ENCODE measurements at regions not wholly inside any gene's neighbourhood (a gene's known extent, or its start where the extent isn't known, plus 50 kb on each side); places are given as distances from the start of the nearest gene placed in this dataset.

DNA sequence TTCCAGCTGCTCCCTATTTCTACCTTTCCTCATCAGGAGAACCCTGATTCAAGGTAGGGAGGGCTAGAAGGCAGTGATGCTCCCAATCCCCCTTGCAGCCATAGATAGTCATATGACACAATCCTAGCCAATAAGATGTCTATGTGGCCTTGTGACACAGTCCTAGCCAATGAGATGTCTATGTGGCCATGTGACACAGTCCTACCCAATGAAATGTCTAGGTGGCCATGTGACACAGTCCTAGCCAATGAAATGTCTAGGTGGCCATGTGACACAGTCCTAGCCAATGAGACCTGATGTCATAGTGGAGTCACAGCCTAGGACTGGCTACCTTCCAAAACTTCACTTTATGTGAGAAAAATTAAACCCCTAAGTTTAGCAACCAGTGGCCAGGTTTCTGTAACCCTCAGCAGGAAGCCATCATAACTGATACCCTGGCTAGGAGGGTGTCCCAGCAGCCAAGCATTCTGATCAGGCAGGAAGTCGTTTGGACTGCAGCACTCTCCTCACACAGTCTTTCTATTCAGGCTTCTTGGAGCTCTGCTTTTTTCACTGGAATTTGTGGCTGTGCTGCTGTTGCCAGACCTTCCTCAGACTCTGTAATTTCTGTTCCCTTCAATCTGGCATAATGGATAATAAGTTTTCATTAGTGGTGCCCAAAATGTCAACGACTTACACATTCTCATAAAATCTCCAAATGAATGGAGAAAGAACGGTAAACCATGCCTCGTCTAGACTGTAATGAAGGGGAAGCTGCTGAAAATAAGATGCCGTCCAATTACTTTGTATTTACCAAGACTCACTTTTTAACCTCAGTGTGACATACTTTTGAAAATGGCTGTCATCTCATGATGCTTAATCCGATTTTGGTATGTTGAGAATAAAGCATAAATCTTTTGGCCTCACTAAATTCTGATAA is 165.0 kb upstream of the NCKAP5 start:
- no peaks in the 10 kb centered on the region for H3K27me3 ChIP-seq
- H3K9me3 ChIP-seq, result no peaks in the 10 kb centered on the region
- H3K36me3 ChIP-seq, result no peaks in the 10 kb centered on the region
- H3K4me1 ChIP-seq, result no peaks in the 10 kb centered on the region
- DNase-seq, result no peak
- no peak for TF ChIP-seq EP300 (IDR thresholded peaks at IDR 0.05; ENCODE audit: low read depth)
- no peak for TF ChIP-seq POLR2AphosphoS5 (IDR thresholded peaks at IDR 0.05)
- TF ChIP-seq, protein P1, sequence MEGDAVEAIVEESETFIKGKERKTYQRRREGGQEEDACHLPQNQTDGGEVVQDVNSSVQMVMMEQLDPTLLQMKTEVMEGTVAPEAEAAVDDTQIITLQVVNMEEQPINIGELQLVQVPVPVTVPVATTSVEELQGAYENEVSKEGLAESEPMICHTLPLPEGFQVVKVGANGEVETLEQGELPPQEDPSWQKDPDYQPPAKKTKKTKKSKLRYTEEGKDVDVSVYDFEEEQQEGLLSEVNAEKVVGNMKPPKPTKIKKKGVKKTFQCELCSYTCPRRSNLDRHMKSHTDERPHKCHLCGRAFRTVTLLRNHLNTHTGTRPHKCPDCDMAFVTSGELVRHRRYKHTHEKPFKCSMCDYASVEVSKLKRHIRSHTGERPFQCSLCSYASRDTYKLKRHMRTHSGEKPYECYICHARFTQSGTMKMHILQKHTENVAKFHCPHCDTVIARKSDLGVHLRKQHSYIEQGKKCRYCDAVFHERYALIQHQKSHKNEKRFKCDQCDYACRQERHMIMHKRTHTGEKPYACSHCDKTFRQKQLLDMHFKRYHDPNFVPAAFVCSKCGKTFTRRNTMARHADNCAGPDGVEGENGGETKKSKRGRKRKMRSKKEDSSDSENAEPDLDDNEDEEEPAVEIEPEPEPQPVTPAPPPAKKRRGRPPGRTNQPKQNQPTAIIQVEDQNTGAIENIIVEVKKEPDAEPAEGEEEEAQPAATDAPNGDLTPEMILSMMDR (IDR thresholded peaks at IDR 0.05), result no peak
- intact Hi-C loops (cut with DNase I; ENCODE audit: low total_unique reads), result no loop called here
- H3K27ac ChIP-seq, result no peak overlapping the region
- in situ Hi-C loops (cut with MboI; ENCODE audit: low pct_ligation_motif_present in 1 of 4, low pct_unique_long_range_greater_than_20kb in 1 of 4, low sequenced_read_pairs in 3 of 4), result no loop called here
- no peak overlapping the region for H3K4me3 ChIP-seq
- 74 to 84% methylated on average over 3 to 6 of the region's 6 CpGs for WGBS, 2 donors (ENCODE audit: low coverage in 1 of 2)

DNA sequence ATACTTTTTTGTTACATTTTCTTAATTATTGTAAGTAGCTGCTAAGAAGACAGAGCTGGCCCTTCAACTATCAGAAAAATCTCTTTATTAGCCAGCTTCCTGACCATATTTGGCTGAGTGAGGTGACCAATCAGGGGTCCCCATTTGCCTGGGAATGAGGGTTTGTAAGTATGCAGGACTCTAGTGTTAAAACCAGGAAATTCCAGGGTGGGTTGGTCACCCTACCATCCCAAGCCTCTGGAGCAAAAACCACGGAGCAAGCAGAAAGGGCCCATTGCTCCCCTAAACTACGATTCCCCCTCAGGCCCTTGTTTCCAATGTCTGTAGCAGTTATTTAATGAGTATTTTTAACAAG is 165.6 kb upstream of the NCKAP5 start:
- TF ChIP-seq, protein P1 (IDR thresholded peaks at IDR 0.05), result no peak
- TF ChIP-seq POLR2AphosphoS5 (IDR thresholded peaks at IDR 0.05), result no peak
- Histone ChIP-seq H3K27ac (no peak overlapping the region), H3K4me3 (no peak overlapping the region), H3K4me1 (no peaks in the 10 kb centered on the region), H3K9me3 (no peaks in the 10 kb centered on the region), H3K27me3 (no peaks in the 10 kb centered on the region), H3K36me3 (no peaks in the 10 kb centered on the region)
- intact Hi-C loops (cut with DNase I; ENCODE audit: low total_unique reads) (no loop called here), in situ Hi-C loops (cut with MboI; ENCODE audit: low pct_ligation_motif_present in 1 of 4, low pct_unique_long_range_greater_than_20kb in 1 of 4, low sequenced_read_pairs in 3 of 4) (no loop called here)
- no peak for DNase-seq
- 70 to 86% methylated on average over 2 of the region's 2 CpGs for WGBS, 2 donors (ENCODE audit: low coverage in 1 of 2)

DNA sequence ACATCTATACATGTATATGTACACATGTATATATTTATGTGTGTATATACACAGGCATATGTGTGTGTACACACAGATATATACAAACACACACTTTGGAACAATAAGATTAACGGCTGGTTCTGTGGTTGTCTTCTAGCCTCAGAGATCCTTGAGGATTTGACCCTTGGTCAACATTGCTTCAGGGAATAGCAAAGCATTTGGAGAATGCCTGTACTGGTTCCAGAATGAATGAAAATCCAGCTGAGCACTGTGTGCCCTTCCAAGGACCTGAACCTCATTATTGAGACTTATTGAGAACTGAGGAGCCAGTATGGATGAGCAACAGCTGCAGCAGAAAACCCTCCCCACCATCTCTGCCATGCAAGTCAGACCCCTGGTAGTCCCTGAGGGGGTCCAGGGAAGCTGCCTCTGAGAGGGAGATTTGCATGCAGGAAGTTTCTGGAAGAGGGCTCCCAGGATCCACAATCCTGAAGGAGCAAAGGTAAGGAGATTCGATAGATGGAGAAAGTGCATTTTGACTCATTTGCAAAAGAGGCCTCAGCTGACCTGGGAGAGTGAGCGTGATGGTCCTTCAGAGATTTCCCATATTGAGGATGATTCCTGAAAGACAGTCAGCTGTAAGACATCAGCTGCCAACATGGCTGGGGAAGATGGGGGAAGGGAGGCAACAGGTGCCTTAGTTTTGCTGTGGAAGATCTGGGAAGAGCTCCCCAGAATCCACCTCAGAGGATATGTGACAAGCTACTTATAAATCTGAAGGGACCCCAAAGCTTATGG is 166.6 kb upstream of the NCKAP5 start:
- in situ Hi-C loops (cut with MboI; ENCODE audit: low pct_ligation_motif_present in 1 of 4, low pct_unique_long_range_greater_than_20kb in 1 of 4, low sequenced_read_pairs in 3 of 4), result no loop called here

DNA sequence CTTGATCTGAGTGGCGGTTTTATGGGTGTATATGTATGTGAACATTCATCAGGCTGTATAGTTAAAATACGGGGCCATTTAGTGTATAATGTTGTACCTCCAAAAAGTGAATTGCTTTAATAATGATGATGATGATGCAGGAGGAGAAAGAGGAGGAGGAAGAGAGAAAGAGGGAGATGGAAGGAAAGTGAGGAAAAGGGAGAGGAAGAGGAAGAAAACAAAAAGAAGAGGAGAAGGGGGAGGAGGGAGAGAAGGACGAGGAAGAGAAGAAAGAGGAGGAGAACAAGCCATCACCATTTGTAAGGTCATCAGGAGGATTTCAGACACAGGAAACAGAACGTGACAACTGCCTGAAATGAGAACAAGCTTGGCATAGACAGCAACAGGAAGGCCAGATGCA is 168.4 kb upstream of the NCKAP5 start:
- WGBS, 2 donors (ENCODE audit: low coverage in 1 of 2), result 60 to 63% methylated on average over 4 of the region's 4 CpGs
- Histone ChIP-seq H3K4me1 (no peaks in the 10 kb centered on the region), H3K36me3 (no peaks in the 10 kb centered on the region), H3K27ac (no peak overlapping the region), H3K4me3 (no peak overlapping the region), H3K9me3 (no peaks in the 10 kb centered on the region), H3K27me3 (no peaks in the 10 kb centered on the region)
- DNase-seq, result no peak
- TF ChIP-seq EP300 (IDR thresholded peaks at IDR 0.05; ENCODE audit: low read depth) (no peak), POLR2A (IDR thresholded peaks at IDR 0.05) (no peak), POLR2AphosphoS5 (IDR thresholded peaks at IDR 0.05) (no peak)
- TF ChIP-seq, protein P1 (IDR thresholded peaks at IDR 0.05), result no peak
- in situ Hi-C loops (cut with MboI; ENCODE audit: low pct_ligation_motif_present in 1 of 4, low pct_unique_long_range_greater_than_20kb in 1 of 4, low sequenced_read_pairs in 3 of 4), result no loop called here
- intact Hi-C loops (cut with DNase I; ENCODE audit: low total_unique reads), result no loop called here

More for the DNA sequence above, 166.6 kb upstream of the NCKAP5 start:
- H3K27me3 ChIP-seq, result no peaks in the 10 kb centered on the region
- intact Hi-C loops (cut with DNase I; ENCODE audit: low total_unique reads), result no loop called here
- no peaks in the 10 kb centered on the region for H3K4me1 ChIP-seq
- WGBS, 2 donors (ENCODE audit: low coverage in 1 of 2), result 80 to 82% methylated on average over 1 to 3 of the region's 3 CpGs
- TF ChIP-seq, protein P1 (IDR thresholded peaks at IDR 0.05), result no peak
- TF ChIP-seq EP300 (IDR thresholded peaks at IDR 0.05; ENCODE audit: low read depth) (no peak), POLR2AphosphoS5 (IDR thresholded peaks at IDR 0.05) (no peak), POLR2A (IDR thresholded peaks at IDR 0.05) (no peak)
- H3K9me3 ChIP-seq, result no peaks in the 10 kb centered on the region
- no peak overlapping the region for H3K4me3 ChIP-seq
- H3K36me3 ChIP-seq, result no peaks in the 10 kb centered on the region
- H3K27ac ChIP-seq, result no peak overlapping the region
- DNase-seq, result no peak
